HEK293 (cell line): ENCODE measurements at regions not wholly inside any gene's neighbourhood (a gene's known extent, or its start where the extent isn't known, plus 50 kb on each side); places are given as distances from the start of the nearest gene placed in this dataset.
"Not testable (repeated sequence)": the region's sequence is repeated elsewhere in the genome, so short reads cannot be mapped to it uniquely, and the experiment has no call there.

Experiments used
- CTCF ChIP-seq: fragments of 450-650 bp; formaldehyde crosslinking; IDR thresholded peaks from 2 replicates; pipeline ENCODE4 v1.5.1; 2016; ENCODE audit warnings: missing biosample characterization, missing genetic modification characterization
- SP7 ChIP-seq: fragments of 450-650 bp; formaldehyde crosslinking; IDR thresholded peaks from 2 replicates; pipeline ENCODE4 v1.5.1; 2016; ENCODE audit warnings: missing biosample characterization, missing genetic modification characterization
- ZNF10 ChIP-seq: fragments of 450-650 bp; formaldehyde crosslinking; IDR thresholded peaks from 2 replicates; pipeline ENCODE4 v1.5.1; 2017; ENCODE audit warnings: missing biosample characterization, missing genetic modification characterization
- ZNF501 ChIP-seq: fragments of 450-650 bp; formaldehyde crosslinking; IDR thresholded peaks from 2 replicates; pipeline ENCODE4 v1.5.1; 2016; ENCODE audit warnings: missing biosample characterization, missing genetic modification characterization
- TF ChIP-seq, protein P1 (sequence below): fragments of 450-650 bp; formaldehyde crosslinking; IDR thresholded peaks from 2 replicates; pipeline ENCODE4 v1.5.1; 2016; ENCODE audit warnings: missing biosample characterization, missing genetic modification characterization
- TF ChIP-seq, protein P2 (sequence below): fragments of 450-650 bp; formaldehyde crosslinking; IDR thresholded peaks from 2 replicates; pipeline ENCODE4 v1.5.1; 2016; ENCODE audit warnings: missing biosample characterization, missing genetic modification characterization

DNA sequence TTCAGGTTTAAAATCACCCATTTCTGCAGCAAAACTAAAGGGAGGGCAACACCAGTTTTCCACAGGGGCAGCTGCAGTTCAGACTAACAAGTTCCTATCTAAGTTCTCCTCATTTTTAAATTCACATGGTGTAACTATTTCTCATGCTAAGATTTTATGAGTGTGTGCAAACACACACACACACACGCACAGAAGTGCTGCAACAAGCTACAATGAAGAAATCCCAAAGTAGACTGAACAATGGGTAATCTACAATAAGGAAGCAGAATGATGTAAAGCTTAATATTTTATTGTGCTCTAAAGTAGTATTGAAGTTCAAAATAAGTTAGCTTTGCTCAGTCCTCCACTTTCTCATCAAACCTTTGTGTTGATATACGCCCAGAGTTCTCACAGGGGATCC is 140.8 kb upstream of the SPATA31A3 start:
- TF ChIP-seq, protein P1, sequence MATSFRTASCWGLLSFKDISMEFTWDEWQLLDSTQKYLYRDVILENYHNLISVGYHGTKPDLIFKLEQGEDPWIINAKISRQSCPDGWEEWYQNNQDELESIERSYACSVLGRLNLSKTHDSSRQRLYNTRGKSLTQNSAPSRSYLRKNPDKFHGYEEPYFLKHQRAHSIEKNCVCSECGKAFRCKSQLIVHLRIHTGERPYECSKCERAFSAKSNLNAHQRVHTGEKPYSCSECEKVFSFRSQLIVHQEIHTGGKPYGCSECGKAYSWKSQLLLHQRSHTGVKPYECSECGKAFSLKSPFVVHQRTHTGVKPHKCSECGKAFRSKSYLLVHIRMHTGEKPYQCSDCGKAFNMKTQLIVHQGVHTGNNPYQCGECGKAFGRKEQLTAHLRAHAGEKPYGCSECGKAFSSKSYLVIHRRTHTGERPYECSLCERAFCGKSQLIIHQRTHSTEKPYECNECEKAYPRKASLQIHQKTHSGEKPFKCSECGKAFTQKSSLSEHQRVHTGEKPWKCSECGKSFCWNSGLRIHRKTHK (tag by site-specific recombination) = not testable (repeated sequence)
- not testable (repeated sequence) for TF ChIP-seq CTCF, ZNF501, SP7, ZNF10 (tag by site-specific recombination)
- TF ChIP-seq, protein P2, sequence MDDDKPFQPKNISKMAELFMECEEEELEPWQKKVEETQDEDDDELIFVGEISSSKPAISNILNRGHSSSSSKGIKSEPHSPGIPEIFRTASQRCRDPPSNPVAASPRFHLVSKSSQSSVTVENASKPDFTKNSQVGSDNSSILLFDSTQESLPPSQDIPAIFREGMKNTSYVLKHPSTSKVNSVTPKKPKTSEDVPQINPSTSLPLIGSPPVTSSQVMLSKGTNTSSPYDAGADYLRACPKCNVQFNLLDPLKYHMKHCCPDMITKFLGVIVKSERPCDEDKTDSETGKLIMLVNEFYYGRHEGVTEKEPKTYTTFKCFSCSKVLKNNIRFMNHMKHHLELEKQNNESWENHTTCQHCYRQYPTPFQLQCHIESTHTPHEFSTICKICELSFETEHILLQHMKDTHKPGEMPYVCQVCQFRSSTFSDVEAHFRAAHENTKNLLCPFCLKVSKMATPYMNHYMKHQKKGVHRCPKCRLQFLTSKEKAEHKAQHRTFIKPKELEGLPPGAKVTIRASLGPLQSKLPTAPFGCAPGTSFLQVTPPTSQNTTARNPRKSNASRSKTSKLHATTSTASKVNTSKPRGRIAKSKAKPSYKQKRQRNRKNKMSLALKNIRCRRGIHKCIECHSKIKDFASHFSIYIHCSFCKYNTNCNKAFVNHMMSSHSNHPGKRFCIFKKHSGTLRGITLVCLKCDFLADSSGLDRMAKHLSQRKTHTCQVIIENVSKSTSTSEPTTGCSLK (tag by site-specific recombination) = not testable (repeated sequence)
